ENCODE measurements at regions not wholly inside any gene's neighbourhood (a gene's known extent, or its start where the extent isn't known, plus 50 kb on each side); places are given as distances from the start of the nearest gene placed in this dataset.

GRCh38 chr12:45124485-45125155 is 73.7 kb upstream of the DBX2 start:
- no peak for TF ChIP-seq POLR2A (IDR thresholded peaks at IDR 0.05)
- TF ChIP-seq CTCF (IDR thresholded peaks at IDR 0.05), result no peak
- 83% methylated on average over 3 of the region's 3 CpGs for WGBS, 2 donors
- Histone ChIP-seq H3K9me3 (no peaks in the 10 kb centered on the region), H3K36me3 (ENCODE audit: low read depth, missing control alignments) (no peaks in the 10 kb centered on the region), H3K4me1 (no peaks in the 10 kb centered on the region), H3K27ac (no peak overlapping the region), H3K27me3 (no peaks in the 10 kb centered on the region), H3K4me3 (no peak overlapping the region)
- intact Hi-C loops (cut with DNase I; ENCODE audit: low total_unique reads), result no loop called here
- DNase-seq, result no peak

- H3K4me1 ChIP-seq, result no peaks in the 10 kb centered on the region
- no peaks in the 10 kb centered on the region for H3K27me3 ChIP-seq
- intact Hi-C loops (cut with DNase I; ENCODE audit: low total_unique reads), result no loop called here
- no peak overlapping the region for H3K27ac ChIP-seq
- no peak overlapping the region for H3K4me3 ChIP-seq
- no peak for TF ChIP-seq POLR2A (IDR thresholded peaks at IDR 0.05)
- TF ChIP-seq CTCF (IDR thresholded peaks at IDR 0.05), result no peak
- no peaks in the 10 kb centered on the region for H3K9me3 ChIP-seq
- WGBS, 2 donors, result 76 to 94% methylated on average over 2 of the region's 2 CpGs
- H3K36me3 ChIP-seq (ENCODE audit: low read depth, missing control alignments), result no peaks in the 10 kb centered on the region
- DNase-seq, result no peak
Measured at GRCh38 chr12:45125997-45126396, 75.1 kb upstream of the DBX2 start.

GRCh38 chr12:45128637-45129036 is 77.7 kb upstream of the DBX2 start:
- intact Hi-C loops (cut with DNase I; ENCODE audit: low total_unique reads), result no loop called here
- H3K27me3 ChIP-seq, result no peaks in the 10 kb centered on the region
- DNase-seq, result no peak
- TF ChIP-seq CTCF (IDR thresholded peaks at IDR 0.05), result no peak
- no peak for TF ChIP-seq POLR2A (IDR thresholded peaks at IDR 0.05)
- no peaks in the 10 kb centered on the region for H3K36me3 ChIP-seq (ENCODE audit: low read depth, missing control alignments)
- 81 to 86% methylated on average over 1 of the region's 1 CpG for WGBS, 2 donors
- H3K9me3 ChIP-seq, result no peaks in the 10 kb centered on the region
- no peak overlapping the region for H3K4me3 ChIP-seq
- no peaks in the 10 kb centered on the region for H3K4me1 ChIP-seq
- H3K27ac ChIP-seq, result no peak overlapping the region

GRCh38 chr12:45130881-45131281 is 80.0 kb upstream of the DBX2 start:
- peak; percentile 61 for DNase-seq

More at GRCh38 chr12:45130881-45131281, 80.0 kb upstream of the DBX2 start:
- TF ChIP-seq CTCF (IDR thresholded peaks at IDR 0.05) (peak in 2 of 3 experiments; percentile 56 to 61), POLR2A (IDR thresholded peaks at IDR 0.05) (no peak)
- intact Hi-C loops (cut with DNase I; ENCODE audit: low total_unique reads), result no loop called here
- Histone ChIP-seq H3K9me3 (no peaks in the 10 kb centered on the region), H3K27me3 (no peaks in the 10 kb centered on the region), H3K36me3 (ENCODE audit: low read depth, missing control alignments) (no peaks in the 10 kb centered on the region), H3K4me3 (no peak overlapping the region), H3K4me1 (no peaks in the 10 kb centered on the region), H3K27ac (no peak overlapping the region)
- 24 to 34% methylated on average over 3 of the region's 3 CpGs for WGBS, 2 donors
